HG02763 (cell line): ENCODE measurements at regions not wholly inside any gene's neighbourhood (a gene's known extent, or its start where the extent isn't known, plus 50 kb on each side); places are given as distances from the start of the nearest gene placed in this dataset.
"Not testable (repeated sequence)": the region's sequence is repeated elsewhere in the genome, so short reads cannot be mapped to it uniquely, and the experiment has no call there.

Experiments
- ATAC-seq: cut with Tn5 transposase; IDR thresholded peaks from one replicate; pipeline ENCODE4 v1.9.1; 2021; ENCODE audit warnings: mild to moderate bottlenecking, moderate library complexity; ENCODE audit not compliant: unreplicated experiment

DNA sequence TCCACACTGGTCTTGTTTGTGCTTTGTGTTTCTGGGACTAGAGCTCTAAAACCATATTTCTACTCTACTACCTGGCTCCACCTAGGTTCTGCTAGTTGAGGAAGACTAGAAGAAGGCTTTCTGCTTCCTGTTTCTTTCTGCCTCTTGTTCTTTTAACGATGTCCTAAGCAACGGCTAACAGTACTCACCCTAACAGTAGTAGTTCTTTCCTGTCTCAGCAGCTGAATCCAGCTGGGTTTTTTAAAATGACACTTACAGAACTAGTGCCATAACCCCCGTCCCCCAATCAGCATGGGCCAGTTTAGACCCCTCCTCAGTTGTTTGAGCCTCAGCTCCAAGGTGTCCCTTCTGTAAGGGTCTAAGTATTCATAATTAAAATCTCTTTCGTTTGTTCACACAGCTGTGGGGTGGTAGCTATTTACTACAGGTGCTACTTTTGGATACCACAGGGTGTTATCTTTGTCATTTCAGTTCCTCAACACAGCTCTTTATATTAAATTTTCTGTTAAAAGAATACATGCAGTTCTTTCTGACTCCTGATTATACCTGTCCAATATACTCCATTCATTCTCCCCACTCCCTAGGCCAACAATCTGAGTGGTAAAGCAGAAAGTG lies 790.2 kb downstream of the DHX35 start:
- no peak for ATAC-seq

DNA sequence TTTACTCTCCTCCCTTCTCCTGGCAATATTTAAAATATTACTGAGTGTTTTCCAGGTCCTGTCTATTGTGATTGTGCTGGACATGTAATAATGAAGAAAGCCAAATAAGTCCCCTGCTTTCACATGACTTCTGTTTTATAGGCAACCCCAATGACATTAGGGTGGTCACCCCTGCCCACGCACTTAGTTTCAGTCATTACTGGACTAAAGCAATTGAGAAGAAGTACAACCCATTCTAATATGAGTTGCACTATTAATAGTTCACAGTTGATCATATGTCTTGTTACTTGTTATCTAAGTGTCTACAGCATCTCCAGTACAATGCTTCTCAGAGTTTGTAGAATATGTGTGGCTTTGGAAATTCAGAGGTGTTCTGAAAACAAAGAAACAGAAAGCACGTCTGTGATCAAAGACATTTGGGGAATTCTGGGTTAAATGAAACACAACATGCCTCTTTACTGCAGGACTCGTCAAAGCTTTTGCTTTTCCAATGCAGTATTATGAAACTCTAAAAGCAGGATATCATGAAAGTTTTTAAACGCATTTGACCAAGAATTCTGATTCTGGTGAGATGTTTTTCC lies 789.5 kb downstream of the DHX35 start:
- no peak for ATAC-seq

DNA sequence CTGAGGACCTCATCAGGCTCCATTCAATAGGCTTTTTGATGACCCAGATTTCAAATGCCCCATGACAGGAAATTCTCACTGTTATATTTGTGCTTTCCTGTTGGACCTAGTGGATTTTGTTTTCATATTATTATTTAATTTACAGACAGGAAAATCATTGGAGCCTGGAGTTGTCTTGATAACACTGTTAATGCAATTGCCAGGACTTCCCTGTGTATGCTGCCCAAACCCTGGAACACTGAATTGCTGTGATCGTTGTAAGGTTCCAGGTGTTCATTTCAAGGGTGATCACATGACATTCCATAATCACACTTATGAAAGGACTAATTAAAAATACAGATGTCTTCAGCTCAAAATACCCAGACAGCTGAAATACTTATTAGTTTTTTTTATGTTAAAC lies 783.2 kb downstream of the DHX35 start:
- no peak for ATAC-seq

DNA sequence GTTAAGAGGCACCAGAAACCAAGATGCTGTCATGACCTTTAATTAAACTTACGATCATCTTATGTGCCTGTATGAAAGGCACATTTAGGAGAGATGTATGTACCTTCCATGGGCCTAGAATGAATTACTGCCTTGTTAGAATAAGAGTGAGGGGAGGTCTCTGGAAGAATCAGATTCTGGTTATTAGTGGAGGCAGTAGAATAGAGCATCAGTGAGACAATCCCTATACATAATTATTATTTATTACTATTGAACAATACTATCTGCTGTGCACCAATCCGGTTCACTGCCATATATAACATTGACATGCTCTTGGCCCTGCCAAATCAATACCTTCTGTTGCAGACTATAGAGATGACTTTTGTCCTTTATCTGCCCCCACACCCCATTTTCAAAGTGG lies 776.5 kb downstream of the DHX35 start:
- ATAC-seq = no peak

- no peak for ATAC-seq
Observed at GRCh38 chr20:39736434-39737327, 774.5 kb downstream of the DHX35 start.

- ATAC-seq = not testable (repeated sequence)
Observed at GRCh38 chr20:39725513-39725912, 763.4 kb downstream of the DHX35 start.

- no peak for ATAC-seq
Observed at GRCh38 chr20:39719293-39719692, 757.1 kb downstream of the DHX35 start.

- ATAC-seq = no peak
Observed at GRCh38 chr20:39717936-39718335, 755.8 kb downstream of the DHX35 start.

- no peak for ATAC-seq
Observed at GRCh38 chr20:39716796-39717341, 754.7 kb downstream of the DHX35 start.

GRCh38 chr20:39713076-39713840 lies 751.1 kb downstream of the DHX35 start:
- ATAC-seq = no peak

- ATAC-seq = no peak
Observed at GRCh38 chr20:39706184-39706663, 744.1 kb downstream of the DHX35 start.

- no peak for ATAC-seq
Observed at GRCh38 chr20:39705032-39705431, 742.9 kb downstream of the DHX35 start.

- not testable (repeated sequence) for ATAC-seq
Observed at GRCh38 chr20:39703357-39703756, 741.2 kb downstream of the DHX35 start.

DNA sequence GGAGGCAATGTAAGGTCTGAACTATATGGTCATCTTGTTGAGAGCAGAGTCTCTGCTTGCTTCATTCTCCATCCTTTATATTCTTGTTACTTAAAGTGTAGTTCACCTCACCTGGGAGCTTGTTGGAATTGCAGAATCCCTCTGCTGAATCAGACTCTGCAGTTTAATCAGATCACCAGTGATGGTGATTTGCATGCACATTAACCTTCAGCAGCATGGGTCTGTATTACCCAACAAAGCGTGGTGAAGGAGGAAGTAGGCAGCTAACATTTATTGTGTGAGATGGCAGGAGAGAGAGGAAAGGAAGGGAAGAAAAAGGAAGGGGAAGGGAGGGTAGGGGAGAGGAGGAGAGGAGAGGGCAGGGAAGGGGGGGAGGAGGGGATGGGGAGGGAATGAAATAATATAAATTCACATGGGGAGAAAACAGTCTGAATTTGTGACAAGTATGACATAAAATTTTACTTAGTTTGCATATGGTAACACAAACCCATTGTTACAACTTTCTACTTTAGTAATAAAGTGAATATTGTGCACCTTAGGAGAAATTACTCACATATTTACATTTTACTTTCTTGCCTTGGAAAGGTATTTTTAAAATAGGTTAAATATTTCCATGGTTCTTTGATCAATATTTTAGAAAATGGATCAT lies 740.7 kb downstream of the DHX35 start:
- ATAC-seq = no peak

GRCh38 chr20:39700528-39700927 lies 738.4 kb downstream of the DHX35 start:
- no peak for ATAC-seq

DNA sequence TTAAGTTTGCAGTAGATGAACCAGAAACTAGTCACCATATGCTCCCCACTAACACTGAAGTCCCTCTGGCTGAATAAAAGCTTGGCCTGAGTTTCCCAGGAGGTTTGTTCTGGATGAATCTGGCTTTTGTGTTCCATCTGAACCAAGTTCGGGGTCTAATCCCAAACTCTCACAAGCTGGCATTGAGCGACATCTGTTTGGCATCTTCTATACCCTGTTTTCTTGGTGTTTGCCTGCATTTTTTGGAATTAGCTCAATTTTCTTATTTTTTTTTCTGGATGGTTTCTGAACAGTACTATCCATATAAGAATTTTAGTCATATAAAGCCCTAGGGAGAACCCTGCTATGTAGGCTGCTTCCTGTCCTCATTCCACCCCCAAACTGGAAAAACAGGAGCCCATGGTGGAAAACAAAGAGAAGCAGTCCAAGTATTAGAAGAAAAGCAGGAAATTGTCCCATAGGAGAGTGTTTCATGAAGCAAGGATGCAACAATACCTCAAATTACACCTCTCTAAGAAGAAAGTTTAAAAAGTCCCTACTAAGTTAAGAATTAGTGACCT lies 737.1 kb downstream of the DHX35 start:
- no peak for ATAC-seq

GRCh38 chr20:39698752-39699151 lies 736.6 kb downstream of the DHX35 start:
- ATAC-seq = no peak

DNA sequence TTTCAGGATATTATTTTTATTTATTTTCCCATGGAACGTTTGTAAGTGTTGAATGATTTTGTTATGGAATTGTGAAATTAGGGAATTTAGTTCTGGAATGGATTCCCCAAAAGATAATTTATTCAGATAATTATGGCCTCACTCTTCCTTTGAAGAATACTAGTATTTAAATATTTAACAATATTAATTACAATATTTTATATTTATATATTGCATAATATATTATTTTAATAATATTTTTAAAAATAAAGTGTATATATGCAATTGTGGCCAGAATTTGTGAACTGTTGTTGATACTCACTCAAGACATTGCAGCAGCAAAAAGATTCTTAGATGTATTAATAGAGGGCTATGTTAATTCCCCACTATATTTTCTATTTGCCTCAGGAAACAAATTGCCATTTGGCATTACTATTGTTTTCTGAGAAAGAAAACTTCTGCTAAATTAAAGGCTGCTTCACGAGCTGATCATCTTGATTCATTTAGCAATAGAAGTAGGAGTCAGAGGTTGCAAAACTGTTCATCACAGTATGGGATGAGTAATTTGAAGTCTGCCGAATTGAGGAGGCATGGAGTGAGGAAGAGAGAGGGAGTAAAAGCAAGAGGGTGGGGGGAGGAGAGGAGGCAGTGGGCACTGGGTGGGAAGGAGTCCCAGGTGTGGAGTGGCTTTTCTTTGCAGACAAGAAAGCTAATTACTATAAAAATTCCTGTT lies 729.2 kb downstream of the DHX35 start:
- ATAC-seq = no peak

- no peak for ATAC-seq
Observed at GRCh38 chr20:39676857-39677391, 714.8 kb downstream of the DHX35 start.
